Neural cell (in vitro differentiated cells): ENCODE measurements at regions not wholly inside any gene's neighbourhood (a gene's known extent, or its start where the extent isn't known, plus 50 kb on each side); places are given as distances from the start of the nearest gene placed in this dataset.

Experiments
- H2AFZ ChIP-seq: fragments of 200-600, 300-800 bp; sonication (generic), shearing (Covaris generic); 2 replicates; pipeline ENCODE4 v1.6.0; 2014; ENCODE audit warnings: low read depth, mild to moderate bottlenecking, antibody characterized with exemption, low read length, moderate library complexity
- H3F3A ChIP-seq: fragments of 200-600 bp; shearing (Covaris generic); 2 replicates; pipeline ENCODE4 v1.6.1; 2016; ENCODE audit warnings: mild to moderate bottlenecking, moderate library complexity, mixed read lengths, antibody characterized with exemption, low read length; ENCODE audit not compliant: insufficient read depth, poor library complexity, severe bottlenecking
- H3K27ac ChIP-seq: fragments of 200-600, 300-800 bp; sonication (generic), shearing (Covaris generic); 2 replicates; pipeline ENCODE4 v1.5.1; 2014; ENCODE audit warnings: mild to moderate bottlenecking, low read length, moderate library complexity
- H3K27me3 ChIP-seq: fragments of 300-800, 200-600 bp; sonication (generic), shearing (Covaris generic); 2 replicates; pipeline ENCODE4 v1.6.0; 2014; ENCODE audit warnings: mild to moderate bottlenecking, low read depth, low read length, moderate library complexity; ENCODE audit not compliant: insufficient read depth
- H3K36me3 ChIP-seq: fragments of 300-800, 200-600 bp; sonication (generic), shearing (Covaris generic); 2 replicates; pipeline ENCODE4 v1.5.1; 2014; ENCODE audit warnings: mild to moderate bottlenecking, antibody characterized with exemption, low read length, moderate library complexity; ENCODE audit not compliant: insufficient read depth
- H3K4me2 ChIP-seq: fragments of 300-800, 200-600 bp; sonication (generic), shearing (Covaris generic); 2 replicates; pipeline ENCODE4 v1.6.0; 2014; ENCODE audit warnings: mild to moderate bottlenecking, low read length
- H3K4me3 ChIP-seq: fragments of 300-800, 200-600 bp; sonication (generic), shearing (Covaris generic); 2 replicates; pipeline ENCODE4 v1.5.1; 2014; ENCODE audit warnings: mild to moderate bottlenecking, low read length, moderate library complexity
- H3K79me2 ChIP-seq: fragments of 200-600 bp; shearing (Covaris generic); replicated peaks from 2 replicates; pipeline ENCODE4 v1.6.0; 2014; ENCODE audit warnings: mild to moderate bottlenecking, low read length, moderate library complexity; ENCODE audit not compliant: insufficient read depth
- H3K9ac ChIP-seq: fragments of 300-800, 200-600 bp; sonication (generic), shearing (Covaris generic); 2 replicates; pipeline ENCODE4 v1.6.1; 2016; ENCODE audit warnings: mild to moderate bottlenecking, low read length, mixed read lengths
- H3K9me2 ChIP-seq: fragments of 200-600 bp; shearing (Covaris generic); 2 replicates; pipeline ENCODE4 v1.6.1; 2016; ENCODE audit warnings: mild to moderate bottlenecking, low read length, mixed read lengths; ENCODE audit not compliant: insufficient read depth
- H3K9me3 ChIP-seq: fragments of 200-600, 300-800 bp; sonication (generic), shearing (Covaris generic); 2 replicates; pipeline ENCODE4 v1.6.1; 2016; ENCODE audit warnings: mild to moderate bottlenecking, mixed run types, low read length, moderate library complexity, mixed read lengths
- H4K20me1 ChIP-seq: fragments of 200-600 bp; shearing (Covaris generic); 2 replicates; pipeline ENCODE4 v1.6.1; 2016; ENCODE audit warnings: mild to moderate bottlenecking, mixed run types; ENCODE audit not compliant: insufficient read depth
- EP300 ChIP-seq: fragments of 450-650 bp; conservative IDR thresholded peaks from 2 replicates; pipeline ENCODE4 v1.6.1; 2014; ENCODE audit warnings: antibody characterized with exemption, mild to moderate bottlenecking, moderate library complexity; ENCODE audit not compliant: poor library complexity, severe bottlenecking
- EZH2 ChIP-seq: fragments of 200-600, 300-800 bp; shearing (Covaris generic), sonication (generic); IDR thresholded peaks from 2 replicates; pipeline ENCODE4 v1.6.1; 2014; ENCODE audit warnings: antibody characterized with exemption, low read length, borderline replicate concordance, mild to moderate bottlenecking; ENCODE audit not compliant: insufficient read depth, poor library complexity, severe bottlenecking
- MXI1 ChIP-seq: fragments of 450-650 bp; conservative IDR thresholded peaks from 2 replicates; pipeline ENCODE4 v1.6.1; 2014; ENCODE audit warnings: antibody characterized with exemption, mild to moderate bottlenecking; ENCODE audit not compliant: poor library complexity, severe bottlenecking
- POLR2AphosphoS5 ChIP-seq: IDR thresholded peaks from 2 replicates; pipeline ENCODE4 v1.6.1; 2012
- RAD21 ChIP-seq: fragments of 450-650 bp; conservative IDR thresholded peaks from 2 replicates; pipeline ENCODE4 v1.6.1; 2014; ENCODE audit warnings: antibody characterized with exemption, mild to moderate bottlenecking, moderate library complexity
- SMC3 ChIP-seq: fragments of 450-650 bp; conservative IDR thresholded peaks from 2 replicates; pipeline ENCODE4 v1.6.1; 2014; ENCODE audit warnings: antibody characterized with exemption, mild to moderate bottlenecking, moderate library complexity; ENCODE audit not compliant: poor library complexity
- TAF1 ChIP-seq: IDR thresholded peaks from 2 replicates; pipeline ENCODE4 v1.6.1; 2012; ENCODE audit warnings: low read depth
- TF ChIP-seq, protein P1 (sequence below): IDR thresholded peaks from 2 replicates; pipeline ENCODE4 v1.6.1; 2012; ENCODE audit warnings: borderline replicate concordance
- TF ChIP-seq, protein P2 (sequence below): fragments of 450-650 bp; IDR thresholded peaks from 2 replicates; pipeline ENCODE4 v1.5.1; 2014; ENCODE audit warnings: antibody characterized with exemption, mild to moderate bottlenecking, moderate library complexity; ENCODE audit not compliant: poor library complexity, severe bottlenecking

DNA sequence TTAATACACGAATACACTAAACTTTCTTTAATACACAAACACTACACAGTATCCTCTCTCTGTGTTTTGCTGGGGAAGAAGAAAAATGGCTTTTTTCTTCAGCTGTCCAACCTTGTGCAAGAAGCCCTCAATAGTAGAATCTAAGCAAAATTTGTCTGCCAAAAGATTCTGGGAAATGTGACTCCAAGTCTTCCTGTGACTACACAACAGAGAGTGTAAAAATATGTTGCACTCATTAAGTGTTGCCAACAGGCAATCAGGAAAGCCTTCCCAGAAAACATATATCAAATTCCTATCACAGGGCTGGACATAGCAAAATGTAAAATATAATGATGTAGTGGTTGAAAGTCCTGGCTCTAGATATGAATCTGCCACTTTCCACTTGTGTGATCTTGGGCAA lies 825.1 kb upstream of the ZWINT start:
- Histone ChIP-seq H4K20me1 (no peaks in the 10 kb centered on the region), H3K9me3 (no peaks in the 10 kb centered on the region), H3K9me2 (no peaks in the 10 kb centered on the region), H3K27ac (no peak overlapping the region), H3K79me2 (no peaks in the 10 kb centered on the region), H3K9ac (no peak overlapping the region), H3K4me3 (no peak overlapping the region), H3K4me2 (no peak overlapping the region), H3K27me3 (no peaks in the 10 kb centered on the region), H2AFZ (no peak overlapping the region), H3K36me3 (no peaks in the 10 kb centered on the region), H3F3A (no peaks in the 10 kb centered on the region)
- no peak for TF ChIP-seq EZH2
- no peak for TF ChIP-seq TAF1
- TF ChIP-seq SMC3, result no peak
- TF ChIP-seq, protein P1, sequence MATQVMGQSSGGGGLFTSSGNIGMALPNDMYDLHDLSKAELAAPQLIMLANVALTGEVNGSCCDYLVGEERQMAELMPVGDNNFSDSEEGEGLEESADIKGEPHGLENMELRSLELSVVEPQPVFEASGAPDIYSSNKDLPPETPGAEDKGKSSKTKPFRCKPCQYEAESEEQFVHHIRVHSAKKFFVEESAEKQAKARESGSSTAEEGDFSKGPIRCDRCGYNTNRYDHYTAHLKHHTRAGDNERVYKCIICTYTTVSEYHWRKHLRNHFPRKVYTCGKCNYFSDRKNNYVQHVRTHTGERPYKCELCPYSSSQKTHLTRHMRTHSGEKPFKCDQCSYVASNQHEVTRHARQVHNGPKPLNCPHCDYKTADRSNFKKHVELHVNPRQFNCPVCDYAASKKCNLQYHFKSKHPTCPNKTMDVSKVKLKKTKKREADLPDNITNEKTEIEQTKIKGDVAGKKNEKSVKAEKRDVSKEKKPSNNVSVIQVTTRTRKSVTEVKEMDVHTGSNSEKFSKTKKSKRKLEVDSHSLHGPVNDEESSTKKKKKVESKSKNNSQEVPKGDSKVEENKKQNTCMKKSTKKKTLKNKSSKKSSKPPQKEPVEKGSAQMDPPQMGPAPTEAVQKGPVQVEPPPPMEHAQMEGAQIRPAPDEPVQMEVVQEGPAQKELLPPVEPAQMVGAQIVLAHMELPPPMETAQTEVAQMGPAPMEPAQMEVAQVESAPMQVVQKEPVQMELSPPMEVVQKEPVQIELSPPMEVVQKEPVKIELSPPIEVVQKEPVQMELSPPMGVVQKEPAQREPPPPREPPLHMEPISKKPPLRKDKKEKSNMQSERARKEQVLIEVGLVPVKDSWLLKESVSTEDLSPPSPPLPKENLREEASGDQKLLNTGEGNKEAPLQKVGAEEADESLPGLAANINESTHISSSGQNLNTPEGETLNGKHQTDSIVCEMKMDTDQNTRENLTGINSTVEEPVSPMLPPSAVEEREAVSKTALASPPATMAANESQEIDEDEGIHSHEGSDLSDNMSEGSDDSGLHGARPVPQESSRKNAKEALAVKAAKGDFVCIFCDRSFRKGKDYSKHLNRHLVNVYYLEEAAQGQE, result no peak
- no peak for TF ChIP-seq POLR2AphosphoS5
- TF ChIP-seq, protein P2, sequence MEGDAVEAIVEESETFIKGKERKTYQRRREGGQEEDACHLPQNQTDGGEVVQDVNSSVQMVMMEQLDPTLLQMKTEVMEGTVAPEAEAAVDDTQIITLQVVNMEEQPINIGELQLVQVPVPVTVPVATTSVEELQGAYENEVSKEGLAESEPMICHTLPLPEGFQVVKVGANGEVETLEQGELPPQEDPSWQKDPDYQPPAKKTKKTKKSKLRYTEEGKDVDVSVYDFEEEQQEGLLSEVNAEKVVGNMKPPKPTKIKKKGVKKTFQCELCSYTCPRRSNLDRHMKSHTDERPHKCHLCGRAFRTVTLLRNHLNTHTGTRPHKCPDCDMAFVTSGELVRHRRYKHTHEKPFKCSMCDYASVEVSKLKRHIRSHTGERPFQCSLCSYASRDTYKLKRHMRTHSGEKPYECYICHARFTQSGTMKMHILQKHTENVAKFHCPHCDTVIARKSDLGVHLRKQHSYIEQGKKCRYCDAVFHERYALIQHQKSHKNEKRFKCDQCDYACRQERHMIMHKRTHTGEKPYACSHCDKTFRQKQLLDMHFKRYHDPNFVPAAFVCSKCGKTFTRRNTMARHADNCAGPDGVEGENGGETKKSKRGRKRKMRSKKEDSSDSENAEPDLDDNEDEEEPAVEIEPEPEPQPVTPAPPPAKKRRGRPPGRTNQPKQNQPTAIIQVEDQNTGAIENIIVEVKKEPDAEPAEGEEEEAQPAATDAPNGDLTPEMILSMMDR, result no peak
- no peak for TF ChIP-seq EP300
- no peak for TF ChIP-seq MXI1

DNA sequence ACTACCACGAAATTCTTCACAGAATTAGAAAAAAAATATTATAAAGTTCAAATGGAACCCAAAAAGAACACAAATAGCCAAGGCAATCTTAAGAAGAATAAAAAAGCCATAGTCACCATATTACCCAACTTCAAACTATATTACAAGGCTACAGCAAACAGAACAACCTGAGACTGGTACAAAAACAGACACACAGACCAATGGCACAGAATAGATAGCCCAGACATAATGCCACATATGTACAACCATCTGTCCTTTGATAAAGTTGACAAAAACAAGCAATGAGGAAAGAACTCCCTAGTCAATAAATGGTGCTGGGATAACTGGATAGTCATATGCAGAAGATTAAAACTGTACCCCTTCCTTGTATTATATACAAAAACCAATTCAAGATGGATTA lies 808.5 kb upstream of the ZWINT start:
- Histone ChIP-seq H3K4me2 (no peak overlapping the region), H3K27ac (no peak overlapping the region), H2AFZ (no peak overlapping the region), H3K79me2 (no peaks in the 10 kb centered on the region), H3F3A (no peaks in the 10 kb centered on the region), H3K9me3 (no peaks in the 10 kb centered on the region), H3K27me3 (no peaks in the 10 kb centered on the region), H4K20me1 (no peaks in the 10 kb centered on the region), H3K4me3 (no peak overlapping the region), H3K9me2 (no peaks in the 10 kb centered on the region), H3K9ac (no peak overlapping the region), H3K36me3 (no peaks in the 10 kb centered on the region)
- TF ChIP-seq POLR2AphosphoS5, result no peak
- no peak for TF ChIP-seq RAD21
- no peak for TF ChIP-seq MXI1
- TF ChIP-seq, protein P2, result no peak
- TF ChIP-seq EZH2, result no peak
- no peak for TF ChIP-seq EP300
- no peak for TF ChIP-seq TAF1
- TF ChIP-seq SMC3, result no peak
- TF ChIP-seq, protein P1, result no peak
